Stimulated activated CD4-positive, alpha-beta T cell treated with anti-CD3 and anti-CD28 coated beads, Interleukin-15, amount 100 ng/mL, for 48 hours (primary cell): ENCODE measurements at regions not wholly inside any gene's neighbourhood (a gene's known extent, or its start where the extent isn't known, plus 50 kb on each side); places are given as distances from the start of the nearest gene placed in this dataset.

Experiments used
- DNase-seq, 2 donors: peaks; one replicate each; pipeline ENCODE4 v3.0.0-alpha.2; 2020; ENCODE audit warnings: low read depth in 2 of 2

DNA sequence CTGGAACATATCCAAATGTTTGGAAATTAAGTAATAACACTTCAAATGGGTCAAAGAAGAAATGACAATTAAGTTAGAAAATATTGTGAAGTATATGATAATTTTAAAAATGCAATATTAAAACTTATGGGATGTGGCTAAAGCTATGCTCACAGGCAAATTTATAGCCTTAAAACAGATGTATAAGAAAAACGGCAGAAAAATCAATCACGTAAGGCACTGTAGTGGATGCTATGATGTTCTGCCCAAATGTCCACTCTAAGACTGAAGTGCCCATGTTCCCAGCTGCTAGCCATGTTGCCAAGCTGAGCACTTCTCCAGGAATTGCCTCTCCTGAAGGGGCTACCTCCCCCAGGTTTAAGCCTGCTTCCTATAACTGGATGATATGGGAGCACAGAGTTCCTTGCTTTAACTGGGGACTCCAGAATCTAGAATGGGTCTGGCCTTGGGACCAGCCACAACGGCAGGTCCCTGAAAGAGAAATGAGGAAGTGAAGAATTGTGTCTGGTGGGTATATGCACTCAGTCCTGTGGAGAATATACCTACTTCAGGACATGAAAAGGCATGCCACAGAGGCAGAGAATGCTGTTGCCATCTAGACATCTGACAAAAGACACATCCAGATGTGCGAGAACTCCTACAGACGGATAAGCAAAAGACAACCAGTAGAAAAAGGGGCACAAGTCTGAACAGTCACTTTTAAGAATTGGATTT, 78.2 kb upstream of the RXRA start:
- no peak for DNase-seq

GRCh38 chr9:134251296-134252069, 74.8 kb upstream of the RXRA start:
- DNase-seq: no peak

- DNase-seq: no peak
Measured at GRCh38 chr9:134252084-134252830, 74.0 kb upstream of the RXRA start.

- DNase-seq: no peak
Measured at GRCh38 chr9:134253606-134254205, 72.5 kb upstream of the RXRA start.

DNA sequence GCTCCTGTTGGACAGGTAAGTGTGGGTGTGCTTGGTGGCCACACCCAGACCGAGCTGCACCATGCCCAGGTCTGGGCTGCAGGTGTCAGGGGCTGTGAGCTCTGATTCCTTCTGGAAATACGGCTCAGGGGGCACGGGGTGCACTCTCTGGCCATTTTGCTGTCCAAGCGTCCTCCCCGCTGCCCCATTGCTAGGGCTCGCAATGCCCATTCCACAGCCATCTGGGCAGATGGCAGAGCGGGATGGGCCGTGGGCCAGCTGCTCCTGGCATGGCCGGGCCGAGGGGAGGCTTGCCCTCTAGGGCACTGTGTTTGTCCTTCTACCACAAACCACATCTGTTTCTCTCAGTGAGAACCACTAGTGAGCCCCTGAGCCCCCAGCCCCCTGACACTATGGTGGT, 67.9 kb upstream of the RXRA start:
- DNase-seq: no peak

DNA sequence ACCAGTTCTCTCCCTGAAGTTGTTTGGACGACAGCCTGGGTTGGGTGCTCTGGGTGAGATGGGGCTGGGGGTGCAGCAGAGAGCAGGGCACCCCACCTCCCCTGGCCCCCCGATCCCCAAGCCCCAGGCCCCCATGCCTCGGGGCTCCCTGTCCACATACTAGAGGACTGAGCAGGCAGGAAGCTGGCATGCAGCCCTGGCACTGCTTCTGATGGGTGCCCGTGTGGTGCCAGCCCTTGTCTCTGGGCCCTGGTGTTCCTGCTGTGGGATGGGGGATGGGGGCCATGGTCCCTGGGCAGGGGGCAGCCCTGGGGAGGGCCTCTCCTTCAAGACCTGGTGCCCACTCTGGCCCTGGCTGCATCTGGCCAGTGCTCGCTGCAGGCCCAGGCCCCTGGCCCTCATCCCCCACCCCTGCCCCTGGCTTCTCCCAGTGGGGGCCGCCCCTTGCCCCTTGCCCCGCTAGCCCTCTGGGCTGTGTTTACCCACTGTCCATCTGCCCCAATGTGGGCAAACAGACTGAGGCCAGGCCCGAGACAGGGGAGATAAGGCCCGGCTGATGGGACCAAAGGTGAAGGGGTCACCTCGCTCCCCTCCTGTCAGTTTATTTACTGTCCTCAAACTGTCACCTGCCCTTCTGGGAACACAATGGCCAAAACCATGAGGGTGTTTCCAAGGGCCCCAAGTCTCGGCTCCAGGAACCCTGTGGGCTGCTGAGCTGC, 67.3 kb upstream of the RXRA start:
- no peak for DNase-seq

GRCh38 chr9:134259708-134260107, 66.5 kb upstream of the RXRA start:
- no peak for DNase-seq

GRCh38 chr9:134260801-134261200, 65.5 kb upstream of the RXRA start:
- no peak for DNase-seq

DNA sequence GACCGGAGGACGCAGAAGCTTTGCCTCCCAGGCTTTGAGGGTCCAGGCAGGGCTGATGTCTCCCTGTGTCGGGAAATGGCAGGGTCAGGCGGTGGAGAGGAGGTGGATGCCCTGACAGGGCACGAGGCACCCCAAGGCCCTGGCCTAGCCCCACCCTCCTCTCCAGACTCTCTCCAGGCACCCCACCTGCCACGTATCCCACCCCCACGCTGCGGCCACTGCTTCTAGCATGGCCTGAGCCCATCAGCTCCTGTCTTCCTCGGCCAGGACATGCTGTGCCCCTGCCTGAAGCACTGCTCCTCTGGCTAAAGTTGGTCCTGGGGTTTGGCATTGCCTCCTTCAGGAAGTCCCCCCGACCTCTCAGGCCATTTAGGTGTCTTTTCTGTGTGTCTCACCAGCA, 64.2 kb upstream of the RXRA start:
- no peak for DNase-seq

GRCh38 chr9:134263596-134263995, 62.7 kb upstream of the RXRA start:
- DNase-seq: no peak

- no peak for DNase-seq
Measured at GRCh38 chr9:134264169-134264568, 62.1 kb upstream of the RXRA start.

DNA sequence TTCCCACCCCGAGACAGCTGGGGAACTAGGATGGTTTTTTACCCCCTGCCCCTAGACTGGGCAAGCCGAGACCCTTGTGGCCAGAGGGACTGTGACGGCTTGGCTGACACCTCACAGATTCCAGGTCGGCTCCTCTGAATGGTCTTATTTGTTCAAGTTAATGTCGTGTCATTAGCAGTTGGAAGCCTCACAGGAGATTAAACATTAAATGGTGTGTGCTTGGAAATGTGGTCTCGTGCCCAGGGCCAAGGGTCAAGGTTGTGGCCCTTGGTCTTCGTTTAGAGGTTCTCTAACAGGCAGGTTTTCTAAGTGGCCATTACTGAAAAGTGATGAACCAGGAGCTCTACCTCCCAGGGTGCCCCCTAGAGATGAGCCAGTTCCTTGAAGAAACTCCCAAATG, 61.2 kb upstream of the RXRA start:
- DNase-seq: no peak

DNA sequence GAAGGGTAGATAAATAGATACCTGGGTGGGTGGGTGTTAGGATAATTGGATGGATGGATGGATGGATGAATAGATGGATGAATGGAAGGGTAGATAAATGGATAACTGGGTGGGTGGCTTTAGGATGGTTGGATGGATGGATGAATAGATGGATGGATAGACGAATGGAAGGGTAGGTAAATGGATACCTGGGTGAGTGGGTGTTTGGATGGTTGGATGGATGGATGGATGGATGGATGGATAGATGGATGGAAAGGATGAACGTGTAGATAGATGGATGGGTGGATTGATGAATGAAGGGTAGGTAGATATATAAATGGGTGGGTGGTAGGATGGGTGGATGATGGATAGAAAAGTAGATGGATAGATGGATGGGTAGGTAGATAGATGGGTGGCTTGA, 59.8 kb upstream of the RXRA start:
- DNase-seq: no peak

DNA sequence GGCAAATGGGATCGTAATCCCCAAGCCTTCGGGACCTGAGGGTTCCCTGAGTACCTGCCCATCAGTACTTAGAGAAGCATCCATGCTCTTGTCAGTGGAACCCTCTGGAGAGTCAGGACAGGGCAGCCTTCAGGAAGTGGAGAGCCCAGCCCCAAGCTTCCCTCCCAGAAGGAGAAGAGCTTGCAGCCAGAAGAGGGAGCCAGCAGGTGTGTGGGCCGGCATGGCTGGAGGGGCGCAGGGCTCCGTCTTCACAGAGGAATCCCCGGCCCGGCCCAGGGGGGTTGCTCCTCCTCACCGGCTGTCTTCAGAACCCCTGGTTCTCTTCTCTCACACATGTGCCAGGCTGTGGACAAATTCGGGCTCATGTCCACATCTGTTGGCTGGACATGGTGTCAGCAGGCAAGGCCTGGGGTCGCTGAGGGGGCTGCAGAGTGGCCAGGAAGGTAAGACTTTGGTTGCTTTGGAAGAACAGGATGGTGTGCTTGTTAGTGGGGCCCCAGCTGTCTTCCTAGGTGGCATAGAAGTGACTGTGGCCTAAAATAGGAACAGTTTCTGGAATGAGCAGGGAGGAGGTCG, 58.9 kb upstream of the RXRA start:
- DNase-seq: no peak

GRCh38 chr9:134267881-134268724, 58.2 kb upstream of the RXRA start:
- DNase-seq: no peak

DNA sequence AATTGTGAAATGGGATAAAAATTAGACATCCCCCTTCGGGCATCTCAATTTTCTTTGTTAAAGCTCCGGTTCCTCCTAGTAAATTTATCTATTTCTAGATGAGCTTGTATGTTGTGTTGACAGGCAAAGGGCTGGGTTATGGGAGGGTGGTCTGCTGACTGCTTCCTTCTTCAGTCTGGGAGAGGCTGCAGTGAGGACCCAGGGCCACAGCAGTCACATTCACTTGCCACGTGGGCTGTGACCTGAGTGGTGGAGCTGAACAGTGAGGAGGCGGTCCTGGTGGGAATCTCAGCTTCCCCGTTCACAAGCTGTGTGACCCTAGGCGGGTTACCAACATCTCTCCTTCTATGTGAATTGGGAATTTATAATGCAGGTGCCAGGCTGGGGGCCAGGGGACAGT, 57.5 kb upstream of the RXRA start:
- DNase-seq: no peak

GRCh38 chr9:134271338-134272301, 54.6 kb upstream of the RXRA start:
- no peak for DNase-seq

- no peak for DNase-seq
Measured at GRCh38 chr9:134272302-134273023, 53.8 kb upstream of the RXRA start.

DNA sequence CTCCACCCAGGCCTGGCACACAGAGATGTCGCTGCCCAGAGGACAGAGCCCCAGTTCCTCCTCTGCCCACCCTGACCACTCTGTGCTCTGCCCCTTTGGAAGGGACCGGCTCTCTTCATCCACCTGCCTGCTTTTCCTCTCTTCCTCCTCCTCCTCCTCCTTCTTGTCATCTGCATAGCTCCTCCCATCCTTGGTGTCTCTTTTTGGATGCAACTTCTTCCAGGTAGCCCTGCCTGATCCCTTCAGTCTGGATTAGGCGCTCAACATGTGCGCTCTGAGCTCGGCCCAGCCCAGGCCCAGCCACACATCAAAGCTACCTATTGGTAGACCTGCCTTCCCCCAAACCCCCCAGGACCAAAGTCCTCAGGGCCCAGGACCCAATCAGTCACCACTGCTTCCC, 52.6 kb upstream of the RXRA start:
- DNase-seq: no peak
